GM12865 (cell line): ENCODE measurements at regions not wholly inside any gene's neighbourhood (a gene's known extent, or its start where the extent isn't known, plus 50 kb on each side); places are given as distances from the start of the nearest gene placed in this dataset.

ENCODE experiments used
- DNase-seq: peaks from one replicate; pipeline ENCODE4 v3.0.0; 2010; ENCODE audit warnings: low read depth
- H3K4me3 ChIP-seq: 2 replicates; pipeline ENCODE4 v1.5.1; 2011; ENCODE audit warnings: mild to moderate bottlenecking, low read depth, low read length, control low read depth
- CTCF ChIP-seq: IDR thresholded peaks from 2 replicates; pipeline ENCODE4 v1.5.1; 2011; ENCODE audit warnings: low read length, control low read depth, low read depth, inconsistent platforms; ENCODE audit not compliant: insufficient read depth; ENCODE audit errors: missing control alignments

DNA sequence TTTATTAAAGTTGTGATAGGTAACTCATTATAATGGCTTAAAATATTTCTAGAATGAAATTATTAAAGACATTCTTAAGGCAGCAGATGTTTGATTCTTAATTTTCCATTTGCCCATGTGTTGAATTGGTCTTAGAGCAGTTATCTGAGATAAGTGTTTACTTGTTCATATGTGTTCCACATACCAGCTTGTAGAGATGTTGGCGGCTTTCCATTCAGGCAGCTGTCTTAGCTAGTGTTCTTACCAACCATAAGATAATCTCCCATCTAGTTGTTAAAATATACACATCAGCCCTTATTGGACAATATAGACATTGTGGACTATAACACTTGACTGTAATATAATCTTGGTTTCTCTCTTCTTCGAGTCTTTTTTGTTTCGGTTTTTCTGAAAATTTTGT is 1372.9 kb upstream of the ADGRL2 start:
- no peak overlapping the region for H3K4me3 ChIP-seq
- no peak for TF ChIP-seq CTCF
- no peak for DNase-seq

DNA sequence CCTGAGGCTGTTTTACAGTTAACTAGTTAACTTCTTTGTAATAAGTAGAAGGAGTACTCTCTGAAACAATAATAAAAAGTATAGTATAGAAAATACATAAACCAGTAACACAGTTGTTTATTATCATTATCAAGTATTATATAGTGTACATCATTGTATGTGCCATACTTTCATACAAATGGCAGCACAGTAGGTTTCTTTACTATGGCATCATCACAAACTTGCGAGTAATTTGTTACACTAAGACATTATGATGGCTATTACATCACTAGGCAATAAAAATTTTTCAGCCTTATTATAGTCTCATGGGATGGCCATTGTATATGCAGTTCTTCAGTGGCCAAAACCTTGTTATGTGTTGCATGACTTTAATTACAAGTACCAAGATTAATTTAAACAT is 1376.5 kb upstream of the ADGRL2 start:
- no peak for TF ChIP-seq CTCF
- DNase-seq = no peak
- no peak overlapping the region for H3K4me3 ChIP-seq

- no peak overlapping the region for H3K4me3 ChIP-seq
- no peak for TF ChIP-seq CTCF
- DNase-seq = no peak
Measured at GRCh38 chr1:80418134-80418533, 1382.6 kb upstream of the ADGRL2 start.

DNA sequence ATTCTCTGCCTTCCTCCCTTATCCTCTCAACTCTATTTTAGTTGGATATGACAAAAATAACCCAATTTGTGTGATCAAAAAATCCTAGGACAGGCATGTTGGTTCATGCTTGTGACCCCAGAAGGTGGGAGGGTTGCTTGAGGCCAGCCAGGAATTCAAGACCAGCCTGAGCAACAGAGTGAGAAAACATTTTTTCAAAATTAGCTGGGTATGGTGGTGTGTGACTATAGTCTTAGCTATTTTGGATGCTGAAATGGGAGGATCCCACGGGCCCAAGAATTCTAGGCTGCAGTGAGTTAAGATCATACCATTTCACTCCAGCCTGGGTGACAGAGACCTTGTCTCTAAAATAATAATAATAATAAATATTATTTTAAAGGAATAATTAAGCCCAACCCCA is 1383.1 kb upstream of the ADGRL2 start:
- no peak for TF ChIP-seq CTCF
- no peak overlapping the region for H3K4me3 ChIP-seq
- DNase-seq = no peak

GRCh38 chr1:80413969-80414368 is 1386.8 kb upstream of the ADGRL2 start:
- no peak for DNase-seq
- TF ChIP-seq CTCF = no peak
- H3K4me3 ChIP-seq = no peak overlapping the region

- no peak for TF ChIP-seq CTCF
- H3K4me3 ChIP-seq = no peak overlapping the region
- DNase-seq = no peak
Measured at GRCh38 chr1:80410233-80410632, 1390.5 kb upstream of the ADGRL2 start.

- no peak overlapping the region for H3K4me3 ChIP-seq
- DNase-seq = no peak
- TF ChIP-seq CTCF = no peak
Measured at GRCh38 chr1:80403471-80403893, 1397.0 kb upstream of the ADGRL4 start.
